ENCODE measurements at regions not wholly inside any gene's neighbourhood (a gene's known extent, or its start where the extent isn't known, plus 50 kb on each side); places are given as distances from the start of the nearest gene placed in this dataset.

DNA sequence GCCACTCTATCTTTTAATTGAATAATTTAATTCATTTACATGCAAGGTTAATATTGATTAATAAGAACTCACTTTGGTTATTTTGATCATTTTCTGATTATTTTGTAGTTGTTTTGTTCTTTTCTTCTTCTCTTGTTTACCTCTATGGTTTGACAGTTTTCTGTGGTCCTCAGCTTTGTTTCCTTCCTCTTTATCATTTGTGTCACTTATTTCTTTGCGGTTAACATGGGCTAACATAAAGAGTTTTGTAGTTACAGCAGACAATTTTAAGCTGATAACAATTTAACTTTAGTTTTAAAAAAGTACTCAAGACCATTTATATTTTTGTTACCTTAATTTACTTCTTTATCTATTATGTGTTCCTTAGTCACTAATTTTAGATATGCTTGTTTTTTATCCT is 1032.8 kb upstream of the RAG2 start:
- Histone ChIP-seq H3K79me2 (ENCODE audit: insufficient read depth, low read length) (no peaks in the 10 kb centered on the region), H4K20me1 (ENCODE audit: insufficient read depth, low read length) (no peaks in the 10 kb centered on the region), H3K9ac (ENCODE audit: insufficient read depth, low read depth, low read length) (no peak overlapping the region), H3K9me3 (ENCODE audit: low read length) (peaks cover 15% of the 10 kb centered on the region; the same call in 1 of the 2 replicates), H3K4me1 (ENCODE audit: insufficient read depth, low read length) (no peaks in the 10 kb centered on the region), H3K27ac (ENCODE audit: extremely low read length, insufficient read depth, low read length) (no peak overlapping the region), H3K4me3 (replicated peaks in 1 of 3; ENCODE audit: insufficient read depth in 1 of 3, low read depth in 2 of 3, low read length in 3 of 3) (no peak overlapping the region), H2AFZ (ENCODE audit: low read length) (no peak overlapping the region), H3K36me3 (replicated peaks in 1 of 2; ENCODE audit: control insufficient read depth in 1 of 2, insufficient read depth in 2 of 2, low read length in 2 of 2) (no peaks in the 10 kb centered on the region), H3K4me2 (ENCODE audit: low read depth, low read length) (no peak overlapping the region), H3K27me3 (ENCODE audit: control insufficient read depth in 1 of 2, insufficient read depth in 2 of 2, low read length in 2 of 2) (no peaks in the 10 kb centered on the region)
- FAIRE-seq, result no peak
- BruUV-seq (replicated peaks), result no TSS peak
- WGBS (ENCODE audit: low lambda C conversion rate), result 15% methylated on average over 1 of the region's 1 CpG
- CTCF ChIA-PET (ENCODE audit: low intra/inter-chr PET ratio, low total read pairs), result no interaction called here
- no peak for DNase-seq (ENCODE audit: low spot score)
- TF ChIP-seq, protein P1, sequence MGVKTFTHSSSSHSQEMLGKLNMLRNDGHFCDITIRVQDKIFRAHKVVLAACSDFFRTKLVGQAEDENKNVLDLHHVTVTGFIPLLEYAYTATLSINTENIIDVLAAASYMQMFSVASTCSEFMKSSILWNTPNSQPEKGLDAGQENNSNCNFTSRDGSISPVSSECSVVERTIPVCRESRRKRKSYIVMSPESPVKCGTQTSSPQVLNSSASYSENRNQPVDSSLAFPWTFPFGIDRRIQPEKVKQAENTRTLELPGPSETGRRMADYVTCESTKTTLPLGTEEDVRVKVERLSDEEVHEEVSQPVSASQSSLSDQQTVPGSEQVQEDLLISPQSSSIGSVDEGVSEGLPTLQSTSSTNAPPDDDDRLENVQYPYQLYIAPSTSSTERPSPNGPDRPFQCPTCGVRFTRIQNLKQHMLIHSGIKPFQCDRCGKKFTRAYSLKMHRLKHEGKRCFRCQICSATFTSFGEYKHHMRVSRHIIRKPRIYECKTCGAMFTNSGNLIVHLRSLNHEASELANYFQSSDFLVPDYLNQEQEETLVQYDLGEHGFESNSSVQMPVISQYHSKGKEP (CRISPR knock-in tag; IDR thresholded peaks at IDR 0.05), result no peak
- TF ChIP-seq TMF1 (CRISPR knock-in tag; IDR thresholded peaks at IDR 0.05; ENCODE audit: low read depth) (no peak), KAT8 (CRISPR knock-in tag; IDR thresholded peaks at IDR 0.05) (no peak), ZNF331 (CRISPR knock-in tag; IDR thresholded peaks at IDR 0.05) (no peak), ZNF598 (CRISPR knock-in tag; IDR thresholded peaks at IDR 0.05; ENCODE audit: borderline replicate concordance) (no peak), CHD2 (IDR thresholded peaks at IDR 0.05; ENCODE audit: low read depth, low read length) (no peak), ZNF260 (CRISPR knock-in tag; IDR thresholded peaks at IDR 0.05; ENCODE audit: borderline replicate concordance, low read depth) (no peak), ZBTB20 (CRISPR knock-in tag; IDR thresholded peaks at IDR 0.05; ENCODE audit: borderline replicate concordance, low read depth) (no peak), SP1 (IDR thresholded peaks at IDR 0.05) (no peak), SP1 (CRISPR knock-in tag; IDR thresholded peaks at IDR 0.05) (no peak), ATM (IDR thresholded peaks at IDR 0.05; ENCODE audit: borderline replicate concordance) (no peak), DMAP1 (CRISPR knock-in tag; IDR thresholded peaks at IDR 0.05) (no peak), GABPB1 (CRISPR knock-in tag; IDR thresholded peaks at IDR 0.05) (no peak), HMG20A (CRISPR knock-in tag; IDR thresholded peaks at IDR 0.05; ENCODE audit: borderline replicate concordance) (no peak), NR2F6 (IDR thresholded peaks at IDR 0.05) (no peak), NR2F6 (CRISPR knock-in tag; IDR thresholded peaks at IDR 0.05) (no peak), STAG1 (CRISPR knock-in tag; IDR thresholded peaks at IDR 0.05) (no peak), ZNF83 (CRISPR knock-in tag; IDR thresholded peaks at IDR 0.05; ENCODE audit: borderline replicate concordance) (no peak), GTF3A (CRISPR knock-in tag; conservative IDR thresholded peaks at IDR 0.05) (no peak), SATB2 (CRISPR knock-in tag; IDR thresholded peaks at IDR 0.05) (no peak)
- TF ChIP-seq, protein P2, sequence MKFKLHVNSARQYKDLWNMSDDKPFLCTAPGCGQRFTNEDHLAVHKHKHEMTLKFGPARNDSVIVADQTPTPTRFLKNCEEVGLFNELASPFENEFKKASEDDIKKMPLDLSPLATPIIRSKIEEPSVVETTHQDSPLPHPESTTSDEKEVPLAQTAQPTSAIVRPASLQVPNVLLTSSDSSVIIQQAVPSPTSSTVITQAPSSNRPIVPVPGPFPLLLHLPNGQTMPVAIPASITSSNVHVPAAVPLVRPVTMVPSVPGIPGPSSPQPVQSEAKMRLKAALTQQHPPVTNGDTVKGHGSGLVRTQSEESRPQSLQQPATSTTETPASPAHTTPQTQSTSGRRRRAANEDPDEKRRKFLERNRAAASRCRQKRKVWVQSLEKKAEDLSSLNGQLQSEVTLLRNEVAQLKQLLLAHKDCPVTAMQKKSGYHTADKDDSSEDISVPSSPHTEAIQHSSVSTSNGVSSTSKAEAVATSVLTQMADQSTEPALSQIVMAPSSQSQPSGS (CRISPR knock-in tag; IDR thresholded peaks at IDR 0.05), result no peak
- in situ Hi-C loops (cut with HindIII; ENCODE audit: extremely low pct_ligation_motif_present, low pct_unique_long_range_greater_than_20kb), result no loop called here
- ATAC-seq, result no peak
- POLR2A ChIA-PET, result no interaction called here
- intact Hi-C loops (cut with micrococcal nuclease; ENCODE audit: unreplicated experiment), result no loop called here

Measured in HepG2 (cell line).